PC-3 (cell line): ENCODE measurements at regions not wholly inside any gene's neighbourhood (a gene's known extent, or its start where the extent isn't known, plus 50 kb on each side); places are given as distances from the start of the nearest gene placed in this dataset.

Experiments
- ATAC-seq: fragments of 200-7000 bp; cut with Tn5 transposase; 2 replicates; pipeline ENCODE4 v1.9.1; 2020; ENCODE audit warnings: mild to moderate bottlenecking, moderate library complexity
- BruUV-seq: library from RNA; stranded (reverse); fragments of 400-500 nt; replicated peaks from 2 replicates; lab custom pipeline; 2021; lab: Mats Ljungman, UMichigan
- CTCF ChIA-PET: fragments of 300-600 bp; sonication (Branson Sonifier 250); formaldehyde crosslinking; loops from one replicate; lab custom pipeline; 2022; ENCODE audit warnings: antibody characterized with exemption; lab: Charles Lee
- POLR2A ChIA-PET: fragments of 300-600 bp; sonication (Branson Sonifier 250); formaldehyde crosslinking; loops from one replicate; lab custom pipeline; 2022; ENCODE audit warnings: antibody characterized with exemption; ENCODE audit not compliant: unreplicated experiment; lab: Charles Lee
- DNase-seq: peaks from one replicate; pipeline ENCODE4 v3.0.0-alpha.2; 2015
- H2AFZ ChIP-seq: fragments of 300-600 bp; sonication (generic); 2 replicates; pipeline ENCODE4 v1.6.0; 2016; ENCODE audit warnings: antibody characterized with exemption, low read length
- H3F3A ChIP-seq: fragments of 300-600 bp; sonication (generic); one replicate; pipeline ENCODE4 v1.6.0; 2017; ENCODE audit warnings: antibody characterized with exemption, low read length, control low read depth, mild to moderate bottlenecking; ENCODE audit not compliant: unreplicated experiment
- H3K27ac ChIP-seq: fragments of 300-600 bp; sonication (generic); 2 replicates; pipeline ENCODE4 v1.5.1; 2016; ENCODE audit warnings: mild to moderate bottlenecking, low read length
- H3K27me3 ChIP-seq: fragments of 300-600 bp; sonication (generic); 2 replicates; pipeline ENCODE4 v1.6.1; 2016; ENCODE audit warnings: low read length, mixed read lengths
- H3K36me3 ChIP-seq: fragments of 300-600 bp; sonication (generic); 2 replicates; pipeline ENCODE4 v1.6.1; 2016; ENCODE audit warnings: low read depth, mixed run types, low read length, mixed read lengths
- H3K4me1 ChIP-seq: fragments of 300-600 bp; sonication (generic); 2 replicates; pipeline ENCODE4 v1.5.1; 2016; ENCODE audit warnings: low read length; ENCODE audit not compliant: insufficient read depth
- H3K4me2 ChIP-seq: fragments of 300-600 bp; sonication (generic); 2 replicates; pipeline ENCODE4 v1.6.0; 2016; ENCODE audit warnings: low read length
- H3K4me3 ChIP-seq: fragments of 300-600 bp; sonication (generic); 2 replicates; pipeline ENCODE4 v1.5.1; 2016; ENCODE audit warnings: mild to moderate bottlenecking, low read length, mixed read lengths
- H3K79me2 ChIP-seq: fragments of 300-600 bp; sonication (generic); 2 replicates; pipeline ENCODE4 v1.6.1; 2017; ENCODE audit warnings: low read length, mixed read lengths
- H3K9ac ChIP-seq: fragments of 300-600 bp; sonication (generic); 2 replicates; pipeline ENCODE4 v1.6.0; 2016; ENCODE audit warnings: mild to moderate bottlenecking, low read length
- H3K9me2 ChIP-seq: fragments of 300-600 bp; sonication (generic); replicated peaks from 2 replicates; pipeline ENCODE4 v1.6.1; 2016; ENCODE audit warnings: mixed run types, low read length, mixed read lengths
- H3K9me3 ChIP-seq: fragments of 300-600 bp; sonication (generic); 2 replicates; pipeline ENCODE4 v1.6.1; 2016; ENCODE audit warnings: low read length, mixed read lengths
- H4K20me1 ChIP-seq: fragments of 300-600 bp; sonication (generic); 2 replicates; pipeline ENCODE4 v1.6.1; 2016; ENCODE audit warnings: low read length, mixed read lengths
- EZH2 ChIP-seq: fragments of 300-600 bp; sonication (generic); IDR thresholded peaks from one replicate; pipeline ENCODE4 v1.6.1; 2017; ENCODE audit warnings: antibody characterized with exemption, mild to moderate bottlenecking, low read length; ENCODE audit not compliant: unreplicated experiment
- EZH2phosphoT487 ChIP-seq: fragments of 300-600 bp; sonication (generic); IDR thresholded peaks from 2 replicates; pipeline ENCODE4 v1.6.1; 2018; ENCODE audit warnings: mild to moderate bottlenecking, antibody characterized with exemption, low read length, borderline replicate concordance
- intact Hi-C: fragments of 100-400 bp; cut with micrococcal nuclease; formaldehyde crosslinking; loops from 2 replicates; pipeline ENCODE4 v1.9.0; 2023
- TF ChIP-seq, protein P1 (sequence below): fragments of 300-600 bp; sonication (generic); conservative IDR thresholded peaks from 2 replicates; pipeline ENCODE4 v1.5.1; 2017; ENCODE audit warnings: antibody characterized with exemption, low read depth, mild to moderate bottlenecking, low read length

DNA sequence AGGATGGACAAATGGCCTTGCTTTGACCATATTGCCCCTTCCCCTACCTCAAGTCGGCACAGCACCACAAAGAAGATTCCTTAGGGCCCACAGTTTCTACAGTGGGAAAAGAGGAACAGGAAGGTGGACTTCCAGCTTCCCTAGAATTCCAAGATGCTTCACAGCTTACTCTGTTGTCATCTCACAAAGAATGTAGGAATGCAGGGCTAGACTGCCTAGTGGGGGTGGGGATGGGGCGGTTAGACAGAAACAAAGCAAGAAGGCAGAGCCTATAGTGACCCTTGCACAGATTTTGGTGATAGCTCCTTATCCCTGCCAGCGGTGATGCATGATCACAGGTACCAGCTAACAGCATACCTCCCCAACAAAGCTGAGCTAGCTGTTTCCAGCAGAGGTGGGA lies 607.6 kb upstream of the MAN1A1 start:
- Histone ChIP-seq H2AFZ (no peak overlapping the region), H3K27me3 (no peaks in the 10 kb centered on the region), H4K20me1 (no peaks in the 10 kb centered on the region), H3K4me2 (no peak overlapping the region), H3K9me2 (no peaks in the 10 kb centered on the region), H3K9me3 (no peaks in the 10 kb centered on the region), H3K27ac (no peak overlapping the region), H3K9ac (no peak overlapping the region), H3K4me1 (no peaks in the 10 kb centered on the region; the same call in 1 of the 2 replicates), H3K4me3 (no peak overlapping the region), H3K36me3 (no peaks in the 10 kb centered on the region), H3F3A (no peaks in the 10 kb centered on the region), H3K79me2 (no peaks in the 10 kb centered on the region)
- no peak for ATAC-seq
- TF ChIP-seq EZH2 = no peak
- TF ChIP-seq, protein P1, sequence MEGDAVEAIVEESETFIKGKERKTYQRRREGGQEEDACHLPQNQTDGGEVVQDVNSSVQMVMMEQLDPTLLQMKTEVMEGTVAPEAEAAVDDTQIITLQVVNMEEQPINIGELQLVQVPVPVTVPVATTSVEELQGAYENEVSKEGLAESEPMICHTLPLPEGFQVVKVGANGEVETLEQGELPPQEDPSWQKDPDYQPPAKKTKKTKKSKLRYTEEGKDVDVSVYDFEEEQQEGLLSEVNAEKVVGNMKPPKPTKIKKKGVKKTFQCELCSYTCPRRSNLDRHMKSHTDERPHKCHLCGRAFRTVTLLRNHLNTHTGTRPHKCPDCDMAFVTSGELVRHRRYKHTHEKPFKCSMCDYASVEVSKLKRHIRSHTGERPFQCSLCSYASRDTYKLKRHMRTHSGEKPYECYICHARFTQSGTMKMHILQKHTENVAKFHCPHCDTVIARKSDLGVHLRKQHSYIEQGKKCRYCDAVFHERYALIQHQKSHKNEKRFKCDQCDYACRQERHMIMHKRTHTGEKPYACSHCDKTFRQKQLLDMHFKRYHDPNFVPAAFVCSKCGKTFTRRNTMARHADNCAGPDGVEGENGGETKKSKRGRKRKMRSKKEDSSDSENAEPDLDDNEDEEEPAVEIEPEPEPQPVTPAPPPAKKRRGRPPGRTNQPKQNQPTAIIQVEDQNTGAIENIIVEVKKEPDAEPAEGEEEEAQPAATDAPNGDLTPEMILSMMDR = no peak
- no peak for TF ChIP-seq EZH2phosphoT487
- DNase-seq = no peak
- CTCF ChIA-PET = no interaction called here
- POLR2A ChIA-PET = no interaction called here
- intact Hi-C loops = loop anchor here (10.0 kb wide), 1 partner anchor 102 kb away; no protein-coding TSS in a partner anchor
- BruUV-seq = no TSS peak

DNA sequence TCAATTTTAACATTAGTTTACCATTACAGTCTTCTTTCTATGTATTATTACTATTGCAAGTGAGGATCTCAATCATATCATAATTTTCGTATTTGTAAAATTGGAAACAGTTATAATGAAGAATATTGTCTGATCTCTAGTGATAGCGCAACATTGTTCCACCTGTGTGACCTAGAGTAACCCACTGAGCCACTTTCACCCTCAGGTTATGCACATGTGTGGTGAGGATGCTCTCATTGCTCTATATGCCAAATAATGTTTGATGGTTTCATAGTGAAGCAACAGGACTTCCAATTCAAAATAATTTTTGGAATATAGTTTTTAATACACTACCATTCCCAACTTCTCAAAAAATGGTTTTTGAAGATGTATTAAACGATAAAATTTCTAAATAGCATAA lies 603.1 kb upstream of the MAN1A1 start:
- DNase-seq = no peak
- Histone ChIP-seq H3K27me3 (no peaks in the 10 kb centered on the region), H2AFZ (no peak overlapping the region), H3K4me1 (peaks cover 19% of the 10 kb centered on the region), H3F3A (no peaks in the 10 kb centered on the region), H3K79me2 (no peaks in the 10 kb centered on the region), H3K9me3 (no peaks in the 10 kb centered on the region), H3K36me3 (no peaks in the 10 kb centered on the region), H3K9ac (no peak overlapping the region), H3K4me2 (no peak overlapping the region), H3K27ac (no peak overlapping the region), H3K4me3 (no peak overlapping the region), H4K20me1 (no peaks in the 10 kb centered on the region), H3K9me2 (no peaks in the 10 kb centered on the region)
- no peak for ATAC-seq
- no TSS peak for BruUV-seq
- ChIA-PET POLR2A (no interaction called here), CTCF (no interaction called here)
- TF ChIP-seq EZH2 = no peak
- TF ChIP-seq, protein P1 = no peak
- no peak for TF ChIP-seq EZH2phosphoT487
- intact Hi-C loops = loop anchor here (10.0 kb wide), 1 partner anchor 98 kb away; no protein-coding TSS in a partner anchor

DNA sequence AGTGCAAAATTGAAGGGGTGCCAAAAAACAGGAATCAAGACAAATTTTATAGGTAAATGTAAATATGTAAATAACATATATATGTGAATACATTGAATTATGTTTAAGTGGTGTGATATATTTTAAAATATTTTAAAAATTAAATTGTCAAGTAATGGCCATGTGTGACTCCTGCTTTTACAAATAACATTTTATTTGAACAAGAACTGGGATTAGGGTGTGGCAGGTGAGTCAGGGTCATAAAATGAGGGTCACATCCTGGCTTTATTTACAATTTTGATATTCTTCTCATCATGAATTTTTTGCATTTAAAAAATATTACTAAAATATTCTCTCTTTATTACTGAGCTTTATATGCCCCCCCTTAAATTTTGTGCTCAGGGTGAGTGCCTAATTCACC lies 601.1 kb upstream of the MAN1A1 start:
- Histone ChIP-seq H3K4me1 (peaks cover 19% of the 10 kb centered on the region), H3K79me2 (no peaks in the 10 kb centered on the region), H3F3A (no peaks in the 10 kb centered on the region), H3K36me3 (no peaks in the 10 kb centered on the region), H3K27me3 (no peaks in the 10 kb centered on the region), H3K9me3 (no peaks in the 10 kb centered on the region), H2AFZ (peak overlapping the region; percentile 48), H4K20me1 (no peaks in the 10 kb centered on the region), H3K4me3 (0 out of 2 replicates have a peak overlapping the region, but pooled peaks have one; percentile 19), H3K9me2 (no peaks in the 10 kb centered on the region), H3K4me2 (peak overlapping the region; percentile 66), H3K9ac (peak overlapping the region; percentile 73), H3K27ac (peak overlapping the region; percentile 90)
- DNase-seq = peak; percentile 76
- no TSS peak for BruUV-seq
- POLR2A ChIA-PET = no interaction called here
- intact Hi-C loops = loop anchor here (10.0 kb wide), 1 partner anchor 96 kb away; no protein-coding TSS in a partner anchor
- CTCF ChIA-PET = no interaction called here
- peak; percentile 86 for ATAC-seq
- TF ChIP-seq, protein P1 = no peak
- no peak for TF ChIP-seq EZH2
- TF ChIP-seq EZH2phosphoT487 = no peak
